Endothelial cell of umbilical vein (primary cell): ENCODE measurements at regions not wholly inside any gene's neighbourhood (a gene's known extent, or its start where the extent isn't known, plus 50 kb on each side); places are given as distances from the start of the nearest gene placed in this dataset.

Source experiments
- BruUV-seq: library from RNA; stranded (reverse); fragments of 400-500 nt; replicated peaks from 2 replicates; lab custom pipeline; 2021; lab: Mats Ljungman, UMichigan
- CTCF ChIA-PET: fragments of 300-600, 350-600 bp; sonication (Branson Sonifier 250); formaldehyde crosslinking; loops from one replicate; lab custom pipeline; 2021; ENCODE audit warnings: antibody characterized with exemption, inconsistent platforms; lab: Charles Lee
- POLR2A ChIA-PET: fragments of 300-600, 350-600 bp; sonication (Branson Sonifier 250); formaldehyde crosslinking; loops from one replicate; lab custom pipeline; 2021; ENCODE audit warnings: antibody characterized with exemption, inconsistent platforms; lab: Charles Lee
- DNase-seq: peaks from one replicate; pipeline ENCODE4 v3.0.0-alpha.2; 2011; ENCODE audit warnings: low read depth, low spot score
- FAIRE-seq: peaks from 2 replicates; lab custom pipeline; 2011; peaks lifted over from hg19 to GRCh38; lab: Jason Lieb, UNC
- H2AFZ ChIP-seq: 2 replicates; pipeline ENCODE4 v1.6.0; 2012; ENCODE audit warnings: low read depth, low read length, control low read depth, inconsistent platforms
- H3K27ac ChIP-seq: 2 replicates; pipeline ENCODE4 v1.5.1; 2011; ENCODE audit warnings: low read depth, mild to moderate bottlenecking, control low read depth, low read length, moderate library complexity; ENCODE audit not compliant: insufficient read depth
- H3K27me3 ChIP-seq, 2 experiments: 2 replicates each; pipeline versions ENCODE4 v1.6.0 to v1.6.1; 2011; ENCODE audit warnings: low read length in 2 of 2, mixed read lengths in 1 of 2; ENCODE audit not compliant: control insufficient read depth in 2 of 2, insufficient read depth in 2 of 2
- H3K36me3 ChIP-seq, 2 experiments: 2 replicates in 1 of 2; 3 replicates in 1 of 2; pipeline ENCODE4 v1.5.1; 2011; ENCODE audit warnings: low read length in 2 of 2, mild to moderate bottlenecking in 1 of 2, moderate library complexity in 1 of 2; ENCODE audit not compliant: control insufficient read depth in 2 of 2, insufficient read depth in 2 of 2; ENCODE audit errors: extremely low read depth in 1 of 2
- H3K4me1 ChIP-seq: 3 replicates; pipeline ENCODE4 v1.5.1; 2011; ENCODE audit warnings: mild to moderate bottlenecking, low read length; ENCODE audit not compliant: control insufficient read depth, insufficient read depth; ENCODE audit errors: extremely low read depth
- H3K4me2 ChIP-seq: 2 replicates; pipeline ENCODE4 v1.6.1; 2011; ENCODE audit warnings: low read length, control low read depth, mixed read lengths; ENCODE audit not compliant: insufficient read depth
- H3K4me3 ChIP-seq, 3 experiments: fragments of 200-600 bp in 1 of 3; sonication (generic), shearing (Covaris generic) in 1 of 3; replicated peaks in 1 of 3; 2 replicates each; pipeline ENCODE4 v1.5.1; 2011 to 2016; ENCODE audit warnings: control low read depth in 3 of 3, low read length in 3 of 3, mild to moderate bottlenecking in 2 of 3, inconsistent platforms in 1 of 3, low read depth in 1 of 3, moderate library complexity in 1 of 3; ENCODE audit not compliant: insufficient read depth in 1 of 3
- H3K79me2 ChIP-seq: 2 replicates; pipeline ENCODE4 v1.6.0; 2012; ENCODE audit warnings: low read length, inconsistent platforms; ENCODE audit not compliant: control insufficient read depth, insufficient read depth
- H3K9ac ChIP-seq: replicated peaks from 2 replicates; pipeline ENCODE3; 2011; ENCODE audit warnings: low read length, control low read depth; ENCODE audit not compliant: insufficient read depth; ENCODE audit errors: extremely low read depth
- H3K9me1 ChIP-seq: replicated peaks from 3 replicates; pipeline ENCODE4 v1.6.0; 2011; ENCODE audit warnings: mild to moderate bottlenecking, low read length; ENCODE audit not compliant: control insufficient read depth, insufficient read depth; ENCODE audit errors: extremely low read depth
- H3K9me3 ChIP-seq: replicated peaks from 2 replicates; pipeline ENCODE4 v1.5.1; 2012; ENCODE audit warnings: low read length, inconsistent platforms; ENCODE audit not compliant: control insufficient read depth, insufficient read depth
- H4K20me1 ChIP-seq: replicated peaks from 2 replicates; pipeline ENCODE3; 2011; ENCODE audit warnings: mild to moderate bottlenecking, low read length; ENCODE audit not compliant: control insufficient read depth, insufficient read depth; ENCODE audit errors: extremely low read depth
- EZH2 ChIP-seq: IDR thresholded peaks from 2 replicates; pipeline ENCODE4 v1.6.1; 2012; ENCODE audit warnings: borderline replicate concordance, low read depth, mild to moderate bottlenecking, moderate library complexity, low read length, inconsistent platforms; ENCODE audit not compliant: severe bottlenecking
- FOS ChIP-seq: IDR thresholded peaks from 2 replicates; pipeline ENCODE4 v1.6.1; 2011; ENCODE audit warnings: mild to moderate bottlenecking, low read length, moderate library complexity, borderline replicate concordance; ENCODE audit not compliant: insufficient read depth
- GATA2 ChIP-seq: IDR thresholded peaks from 2 replicates; pipeline ENCODE4 v1.7.0; 2011; ENCODE audit warnings: low read depth, mild to moderate bottlenecking, moderate library complexity, mixed read lengths, low read length; ENCODE audit not compliant: insufficient read length, insufficient read depth
- JUN ChIP-seq: IDR thresholded peaks from 2 replicates; pipeline ENCODE4 v1.6.1; 2011; ENCODE audit warnings: borderline replicate concordance, low read depth; ENCODE audit not compliant: insufficient read length, insufficient read depth
- MYC ChIP-seq: IDR thresholded peaks from one replicate; pipeline ENCODE4 v1.6.1; 2011; ENCODE audit warnings: mild to moderate bottlenecking, low read depth, low read length
- POLR2A ChIP-seq: IDR thresholded peaks from 2 replicates; pipeline ENCODE4 v1.6.1; 2012; ENCODE audit warnings: low read depth, mild to moderate bottlenecking, control low read depth, low read length
- POLR2AphosphoS5 ChIP-seq: IDR thresholded peaks from 2 replicates; pipeline ENCODE4 v1.6.1; 2012; ENCODE audit warnings: low read depth, mild to moderate bottlenecking, control low read depth, low read length, moderate library complexity; ENCODE audit not compliant: insufficient read depth
- dilution Hi-C: fragments of 300-500 bp; cut with MboI; formaldehyde crosslinking; loops from one replicate; pipeline ENCODE4 v1.15.0; 2019; ENCODE audit warnings: low sequenced_read_pairs; ENCODE audit not compliant: extremely low pct_ligation_motif_present
- intact Hi-C: fragments of 100-400 bp; cut with micrococcal nuclease; formaldehyde crosslinking; loops from one replicate; pipeline ENCODE4 v1.10.0; 2022
- TF ChIP-seq, protein P1 (sequence below): IDR thresholded peaks from 2 replicates; pipeline ENCODE4 v1.6.1; 2011; ENCODE audit not compliant: insufficient read depth, insufficient read length
- TF ChIP-seq, protein P2 (sequence below), 2 donors: IDR thresholded peaks; 1 replicate in 1 of 2; 2 replicates in 1 of 2; pipeline ENCODE4 v1.5.1; 2011; ENCODE audit warnings: low read length in 2 of 2, mild to moderate bottlenecking in 2 of 2, moderate library complexity in 2 of 2, control low read depth in 1 of 2, inconsistent platforms in 1 of 2, low read depth in 1 of 2; ENCODE audit not compliant: insufficient read depth in 1 of 2; ENCODE audit errors: extremely low read depth in 1 of 2

DNA sequence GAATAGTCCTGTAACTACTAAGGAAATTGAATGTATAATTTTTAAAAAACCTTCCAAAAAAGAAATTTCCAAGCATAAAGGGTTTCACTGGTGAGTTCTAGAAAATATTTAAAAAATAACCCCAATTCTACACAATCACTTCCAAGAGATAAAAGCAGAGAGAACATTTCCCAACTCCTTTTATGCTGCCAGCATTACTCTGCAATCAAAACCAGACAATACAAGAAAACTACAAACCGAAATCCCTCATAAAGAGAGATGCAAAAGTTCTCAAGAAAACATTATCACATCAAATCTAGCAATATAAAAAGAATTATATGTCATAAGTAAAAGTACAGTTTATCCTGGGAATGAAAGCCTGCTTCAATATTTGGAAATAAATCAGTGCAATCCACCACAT lies 84.8 kb downstream of the OAT start:
- H3K4me1 ChIP-seq, result no peaks in the 10 kb centered on the region
- DNase-seq (no peak), FAIRE-seq (no peak)
- intact Hi-C loops (no loop called here), dilution Hi-C loops (no loop called here)
- H3K36me3 ChIP-seq, result no peaks in the 10 kb centered on the region
- no peaks in the 10 kb centered on the region for H3K79me2 ChIP-seq
- TF ChIP-seq POLR2A, result no peak
- TF ChIP-seq, protein P1, sequence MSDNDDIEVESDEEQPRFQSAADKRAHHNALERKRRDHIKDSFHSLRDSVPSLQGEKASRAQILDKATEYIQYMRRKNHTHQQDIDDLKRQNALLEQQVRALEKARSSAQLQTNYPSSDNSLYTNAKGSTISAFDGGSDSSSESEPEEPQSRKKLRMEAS, result no peak
- TF ChIP-seq JUN, result no peak
- TF ChIP-seq MYC, result no peak
- TF ChIP-seq POLR2AphosphoS5, result no peak
- no peak for TF ChIP-seq GATA2
- no peak for TF ChIP-seq EZH2
- TF ChIP-seq FOS, result no peak
- TF ChIP-seq, protein P2, sequence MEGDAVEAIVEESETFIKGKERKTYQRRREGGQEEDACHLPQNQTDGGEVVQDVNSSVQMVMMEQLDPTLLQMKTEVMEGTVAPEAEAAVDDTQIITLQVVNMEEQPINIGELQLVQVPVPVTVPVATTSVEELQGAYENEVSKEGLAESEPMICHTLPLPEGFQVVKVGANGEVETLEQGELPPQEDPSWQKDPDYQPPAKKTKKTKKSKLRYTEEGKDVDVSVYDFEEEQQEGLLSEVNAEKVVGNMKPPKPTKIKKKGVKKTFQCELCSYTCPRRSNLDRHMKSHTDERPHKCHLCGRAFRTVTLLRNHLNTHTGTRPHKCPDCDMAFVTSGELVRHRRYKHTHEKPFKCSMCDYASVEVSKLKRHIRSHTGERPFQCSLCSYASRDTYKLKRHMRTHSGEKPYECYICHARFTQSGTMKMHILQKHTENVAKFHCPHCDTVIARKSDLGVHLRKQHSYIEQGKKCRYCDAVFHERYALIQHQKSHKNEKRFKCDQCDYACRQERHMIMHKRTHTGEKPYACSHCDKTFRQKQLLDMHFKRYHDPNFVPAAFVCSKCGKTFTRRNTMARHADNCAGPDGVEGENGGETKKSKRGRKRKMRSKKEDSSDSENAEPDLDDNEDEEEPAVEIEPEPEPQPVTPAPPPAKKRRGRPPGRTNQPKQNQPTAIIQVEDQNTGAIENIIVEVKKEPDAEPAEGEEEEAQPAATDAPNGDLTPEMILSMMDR (IDR thresholded peaks at IDR 0.05; ENCODE audit: extremely low read depth in 1 of 2, insufficient read depth in 1 of 2, low read depth in 1 of 2, low read length in 2 of 2), result no peak
- no peaks in the 10 kb centered on the region for H3K27me3 ChIP-seq
- H3K27ac ChIP-seq, result no peak overlapping the region
- no peaks in the 10 kb centered on the region for H4K20me1 ChIP-seq
- no peak overlapping the region for H3K4me3 ChIP-seq
- CTCF ChIA-PET, result no interaction called here
- no peak overlapping the region for H2AFZ ChIP-seq
- H3K4me2 ChIP-seq, result no peak overlapping the region
- no peaks in the 10 kb centered on the region for H3K9me1 ChIP-seq
- BruUV-seq, result no TSS peak
- no peak overlapping the region for H3K9ac ChIP-seq
- POLR2A ChIA-PET, result no interaction called here
- H3K9me3 ChIP-seq, result no peaks in the 10 kb centered on the region
